NCI-H1417 (cell line): ENCODE measurements at regions not wholly inside any gene's neighbourhood (a gene's known extent, or its start where the extent isn't known, plus 50 kb on each side); places are given as distances from the start of the nearest gene placed in this dataset.
"Not testable (repeated sequence)": the region's sequence is repeated elsewhere in the genome, so short reads cannot be mapped to it uniquely, and the experiment has no call there.

ENCODE experiments used
- DNase-seq, 3 experiments: peaks; one replicate each; lab custom pipeline; 2025; lab: John Stamatoyannopoulos, UW

GRCh38 chr3:180420016-180420415, 181.9 kb upstream of the TTC14 start:
- DNase-seq = no peak

DNA sequence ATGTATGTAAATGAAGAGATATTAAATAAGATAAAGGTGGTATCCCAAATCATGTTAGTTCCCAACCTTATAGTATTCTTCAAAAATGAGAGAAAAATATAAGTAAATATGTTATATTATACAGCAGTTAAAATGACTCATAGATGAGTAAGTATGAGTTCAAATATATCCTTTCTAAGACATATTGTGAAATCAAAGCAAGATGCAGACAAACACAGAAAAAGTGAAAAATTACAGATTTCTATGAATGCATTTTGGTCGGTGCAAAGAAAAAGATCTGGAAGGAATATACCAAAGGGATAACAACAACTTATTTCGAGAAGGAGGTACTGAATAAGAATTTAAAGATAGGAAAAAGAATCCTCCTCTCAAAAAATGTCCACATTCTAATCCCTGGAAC, 181.2 kb upstream of the TTC14 start:
- DNase-seq = no peak

- no peak for DNase-seq
Observed at GRCh38 chr3:180421221-180421620, 180.7 kb upstream of the TTC14 start.

GRCh38 chr3:180421721-180422120, 180.2 kb upstream of the TTC14 start:
- no peak for DNase-seq

DNA sequence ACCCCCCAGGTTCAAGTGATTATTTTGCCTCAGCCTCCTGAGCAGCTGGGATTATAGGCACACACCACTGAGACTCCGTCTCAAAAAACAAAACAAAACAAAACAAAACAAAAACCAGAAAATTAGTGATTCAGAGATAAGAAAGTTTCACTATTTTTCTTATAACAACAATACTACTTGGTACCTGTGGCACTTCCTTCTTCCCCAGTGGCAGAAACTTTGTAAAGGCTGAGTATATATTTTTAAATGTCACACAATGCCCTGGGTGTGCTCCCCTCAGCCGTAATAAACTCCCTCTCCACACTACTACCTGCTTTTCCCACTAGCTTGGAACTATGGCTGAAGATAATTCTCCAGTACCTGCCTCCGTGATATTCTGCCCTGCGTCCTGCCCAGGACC, 177.7 kb upstream of the TTC14 start:
- DNase-seq = not testable (repeated sequence)

DNA sequence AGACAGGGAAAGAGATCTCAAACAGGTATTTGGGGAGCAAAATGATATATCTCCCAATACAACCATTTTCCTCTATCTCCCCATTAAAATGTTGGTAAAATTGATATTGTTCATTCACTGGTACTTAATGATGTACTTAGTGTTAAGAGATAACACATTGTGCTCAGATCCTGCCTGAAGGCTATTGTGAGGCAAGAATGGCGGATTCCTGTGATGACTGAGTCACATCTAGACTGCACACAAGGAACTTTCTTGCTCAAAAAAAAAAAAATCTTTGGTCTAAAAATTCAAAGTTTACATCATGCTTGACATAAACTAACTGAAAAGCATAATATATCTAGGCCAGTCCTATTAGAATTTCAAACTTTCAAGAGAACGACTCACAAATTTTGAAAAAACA, 171.1 kb upstream of the TTC14 start:
- DNase-seq = no peak

GRCh38 chr3:180433152-180433551, 168.8 kb upstream of the TTC14 start:
- no peak for DNase-seq

- DNase-seq = no peak
Observed at GRCh38 chr3:180447136-180447535, 154.8 kb upstream of the TTC14 start.

DNA sequence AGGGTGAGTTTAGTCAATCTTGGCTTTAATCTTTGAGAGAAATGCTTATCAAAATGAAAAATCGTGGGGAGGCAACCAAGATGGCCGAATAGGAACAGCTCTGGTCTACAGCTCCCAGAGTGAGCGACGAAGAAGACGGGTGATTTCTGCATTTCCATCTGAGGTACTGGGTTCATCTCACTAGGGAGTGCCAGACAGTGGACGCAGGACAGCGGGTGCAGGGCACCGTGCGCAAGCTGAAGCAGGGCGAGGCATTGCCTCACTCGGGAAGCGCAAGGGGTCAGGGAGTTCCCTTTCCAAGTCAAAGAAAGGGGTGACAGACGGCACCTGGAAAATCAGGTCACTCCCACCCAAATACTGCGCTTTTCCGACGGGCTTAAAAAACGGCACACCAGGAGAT, 153.6 kb upstream of the TTC14 start:
- not testable (repeated sequence) for DNase-seq

GRCh38 chr3:180457225-180457624, 144.7 kb upstream of the TTC14 start:
- no peak for DNase-seq

DNA sequence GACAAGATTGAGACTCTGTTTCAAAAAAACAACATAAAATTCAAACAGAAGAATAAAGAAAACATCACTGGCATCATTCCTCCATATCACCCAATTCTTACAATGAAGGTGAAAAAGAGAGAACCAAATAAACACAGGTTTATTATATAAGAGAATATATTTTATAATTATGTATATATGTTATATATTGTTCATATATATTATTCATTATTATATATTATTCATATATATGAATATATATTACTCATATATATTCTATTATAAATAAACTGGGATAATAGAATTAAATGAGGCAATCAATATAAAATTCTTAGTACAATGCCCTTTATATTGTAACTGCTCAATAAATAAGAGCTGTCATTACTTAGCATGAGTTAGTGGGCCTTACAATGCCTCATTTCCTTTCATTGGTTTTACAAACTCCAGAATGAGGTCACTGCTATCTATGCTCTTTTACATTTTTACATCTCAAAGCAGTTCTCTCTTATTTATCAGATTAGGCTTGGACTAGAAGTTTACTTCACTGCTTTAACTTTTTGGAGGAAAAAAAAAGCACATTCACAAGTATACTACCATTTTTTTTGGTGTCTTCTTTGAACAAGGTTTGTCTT, 135.5 kb upstream of the TTC14 start:
- no peak for DNase-seq

DNA sequence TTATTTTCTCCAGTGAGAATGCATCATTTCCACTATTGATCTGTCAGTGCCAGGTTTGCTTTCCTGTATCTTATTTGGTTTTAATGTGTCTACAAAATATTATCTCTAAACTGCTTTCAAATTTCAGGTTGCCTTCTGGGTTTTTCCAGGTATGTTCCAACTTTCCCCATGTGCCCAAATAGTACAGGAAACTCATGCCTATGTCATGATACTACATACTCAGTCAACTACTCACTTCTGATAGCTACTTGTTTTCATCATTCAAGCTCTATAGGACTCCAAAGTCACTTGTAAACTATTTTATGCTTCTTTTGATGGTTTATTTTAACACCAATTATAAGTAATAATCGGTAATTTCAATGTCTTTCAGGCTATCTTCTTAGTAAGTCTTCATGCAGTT, 134.8 kb upstream of the TTC14 start:
- DNase-seq = no peak

- DNase-seq = no peak
Observed at GRCh38 chr3:180469149-180469548, 132.8 kb upstream of the TTC14 start.

DNA sequence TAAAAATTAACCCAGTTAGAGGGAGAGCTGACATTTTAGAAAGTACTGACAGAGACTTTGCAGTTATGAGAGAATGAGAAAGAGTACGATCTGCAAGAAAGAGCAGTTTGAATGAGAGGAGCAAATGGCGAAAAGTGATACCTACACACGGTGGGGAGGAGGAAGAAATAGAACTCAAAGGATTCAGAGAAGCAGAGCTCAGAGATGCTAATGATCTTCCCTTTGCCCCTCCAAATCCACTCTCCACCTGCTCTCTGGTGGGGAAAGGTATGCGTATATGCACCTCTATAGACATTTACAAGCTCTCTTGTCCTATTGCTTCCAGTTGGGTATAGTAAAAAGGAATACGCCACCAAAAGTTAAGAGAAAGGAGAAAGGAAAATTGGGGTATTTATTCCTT, 123.3 kb upstream of the TTC14 start:
- DNase-seq = no peak

- no peak for DNase-seq
Observed at GRCh38 chr3:180492047-180492446, 109.9 kb upstream of the TTC14 start.

GRCh38 chr3:180496995-180497394, 105.0 kb upstream of the TTC14 start:
- DNase-seq = no peak

- DNase-seq = no peak
Observed at GRCh38 chr3:180516368-180516767, 85.6 kb upstream of the TTC14 start.

GRCh38 chr3:180523040-180523439, 78.9 kb upstream of the TTC14 start:
- DNase-seq = no peak

DNA sequence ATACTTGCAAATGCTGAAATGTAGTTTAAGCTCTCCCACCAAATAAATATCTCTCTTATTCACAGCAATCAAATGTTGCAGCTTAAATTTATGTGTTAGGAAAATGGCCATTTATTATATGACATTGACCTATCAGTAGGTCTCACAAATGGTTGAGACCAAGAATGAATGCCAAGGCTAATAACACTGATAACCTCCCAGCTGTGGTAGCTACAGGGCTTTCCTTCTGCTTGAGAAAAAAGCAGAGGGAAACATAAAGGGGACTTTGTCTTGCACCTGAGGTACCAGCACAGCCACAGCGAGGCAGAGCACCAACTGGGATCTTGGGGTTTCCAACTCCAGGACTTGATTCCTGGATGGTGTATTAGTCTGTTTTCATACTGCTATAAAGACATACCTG, 73.1 kb upstream of the TTC14 start:
- no peak for DNase-seq

- DNase-seq = no peak
Observed at GRCh38 chr3:180529778-180530177, 72.2 kb upstream of the TTC14 start.

DNA sequence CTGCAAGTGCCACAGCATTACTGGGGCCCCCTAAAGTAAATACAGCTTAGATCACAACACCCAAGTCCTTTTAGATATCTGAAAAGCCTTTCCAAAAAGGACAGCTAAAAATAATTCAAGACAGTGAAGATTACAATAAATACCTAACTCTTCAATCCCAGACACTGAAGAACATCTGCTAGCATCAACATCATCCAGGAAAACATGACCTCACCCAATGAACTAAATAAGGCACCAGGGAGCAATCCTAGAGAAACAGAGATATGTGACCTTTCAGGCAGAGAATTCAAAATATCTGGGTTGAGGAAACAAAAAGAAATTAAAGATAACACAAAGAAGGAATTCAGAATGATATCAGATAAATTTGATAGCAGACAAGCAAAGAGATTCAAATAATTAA, 71.7 kb upstream of the TTC14 start:
- DNase-seq = no peak

GRCh38 chr3:180531303-180532278, 70.4 kb upstream of the TTC14 start:
- DNase-seq = no peak

- DNase-seq = no peak
Observed at GRCh38 chr3:180534828-180535227, 67.1 kb upstream of the TTC14 start.

DNA sequence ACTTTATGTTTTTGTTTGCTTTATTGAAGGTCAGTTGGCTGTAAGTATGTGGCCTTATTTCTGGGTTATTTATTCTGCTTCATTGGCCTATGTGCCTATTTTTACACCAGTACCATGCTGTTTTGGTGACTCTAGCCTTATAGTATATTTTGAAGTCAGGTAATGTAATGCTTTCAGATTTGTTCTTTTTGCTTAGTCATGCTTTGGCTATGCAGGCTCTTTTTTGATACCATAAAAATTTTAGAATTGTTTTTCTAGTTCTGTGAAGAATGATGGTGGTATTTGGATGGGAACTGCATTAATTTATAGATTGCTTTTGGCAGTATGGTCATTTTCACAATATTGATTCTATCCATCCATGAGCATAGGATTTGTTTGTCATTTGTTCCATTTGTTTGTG, 63.5 kb upstream of the TTC14 start:
- DNase-seq = no peak
